SK-N-MC (cell line): ENCODE measurements at regions not wholly inside any gene's neighbourhood (a gene's known extent, or its start where the extent isn't known, plus 50 kb on each side); places are given as distances from the start of the nearest gene placed in this dataset.

Experiments
- DNase-seq: peaks from one replicate; pipeline ENCODE4 v3.0.0-alpha.2; 2011; ENCODE audit warnings: low read depth, low spot score
- H3K27ac ChIP-seq: fragments of 200-600 bp; sonication (generic); 2 replicates; pipeline ENCODE4 v1.5.1; 2016; ENCODE audit warnings: mixed run types
- H3K36me3 ChIP-seq: fragments of 200-600 bp; sonication (generic); 2 replicates; pipeline ENCODE4 v1.6.1; 2017; ENCODE audit warnings: antibody characterized with exemption, low read length, mixed read lengths; ENCODE audit not compliant: insufficient read depth
- H3K4me3 ChIP-seq: fragments of 200-600 bp; sonication (generic); 2 replicates; pipeline ENCODE4 v1.5.1; 2016
- H3K9ac ChIP-seq: fragments of 200-600 bp; sonication (generic); 2 replicates; pipeline ENCODE4 v1.8.0; 2017; ENCODE audit warnings: mixed run types, mixed read lengths; ENCODE audit not compliant: insufficient read length
- H3K9me3 ChIP-seq: fragments of 200-600 bp; sonication (generic); 2 replicates; pipeline ENCODE4 v1.6.1; 2017; ENCODE audit warnings: low read depth, mild to moderate bottlenecking, antibody characterized with exemption, low read length, moderate library complexity, mixed read lengths
- EZH2 ChIP-seq: fragments of 200-600 bp; sonication (generic); IDR thresholded peaks from one replicate; pipeline ENCODE4 v1.6.1; 2017; ENCODE audit warnings: antibody characterized with exemption
- FOXP2 ChIP-seq: optimal IDR thresholded peaks from 2 replicates; pipeline ENCODE3; 2011; ENCODE audit warnings: mild to moderate bottlenecking, moderate library complexity; ENCODE audit not compliant: insufficient read depth; ENCODE audit errors: extremely low read length, control extremely low read depth
- POLR2AphosphoS5 ChIP-seq: IDR thresholded peaks from 2 replicates; pipeline ENCODE4 v1.6.1; 2012; ENCODE audit warnings: mild to moderate bottlenecking, low read depth, low read length, borderline replicate concordance

DNA sequence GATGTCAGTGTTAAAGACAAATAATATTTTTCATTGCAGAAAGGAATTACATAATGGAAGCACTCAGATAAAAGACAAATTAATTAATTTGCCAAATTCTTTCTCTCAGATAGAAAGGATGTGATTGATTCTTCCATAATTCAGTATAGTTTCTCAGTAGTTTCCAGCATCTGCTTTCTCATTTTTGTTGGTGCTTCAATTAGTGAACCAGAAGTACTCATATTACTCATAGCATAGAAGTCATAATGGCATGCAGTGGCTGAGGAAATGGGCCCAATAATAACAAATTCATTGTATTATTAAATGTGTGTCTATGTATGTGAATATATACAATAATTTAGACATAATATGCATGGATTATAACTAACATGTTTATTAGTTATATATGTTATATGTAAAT lies 393.3 kb upstream of the TRAM1L1 start:
- Histone ChIP-seq H3K27ac (no peak overlapping the region), H3K36me3 (no peaks in the 10 kb centered on the region), H3K4me3 (no peak overlapping the region), H3K9ac (no peak overlapping the region), H3K9me3 (no peaks in the 10 kb centered on the region)
- DNase-seq: no peak
- TF ChIP-seq FOXP2 (no peak), POLR2AphosphoS5 (no peak), EZH2 (no peak)

DNA sequence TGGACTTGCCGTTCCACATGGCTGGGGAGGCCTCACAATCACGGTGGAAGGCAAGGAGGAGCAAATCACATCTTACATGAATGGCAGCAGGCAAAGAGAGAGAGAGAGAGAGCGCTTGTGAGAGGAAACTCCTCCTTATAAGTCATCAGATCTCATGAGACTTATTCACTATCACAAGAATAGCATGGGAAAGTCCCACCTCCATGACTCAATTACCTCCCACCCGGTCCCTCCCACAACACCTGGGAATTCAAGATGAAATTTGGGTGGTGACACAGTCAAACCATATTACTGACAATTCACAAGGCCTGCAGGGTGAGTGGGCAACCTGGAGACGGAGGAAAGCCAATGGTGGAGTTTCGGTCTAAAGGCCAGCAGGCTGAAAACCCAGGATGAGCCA lies 394.3 kb upstream of the TRAM1L1 start:
- Histone ChIP-seq H3K9me3 (no peaks in the 10 kb centered on the region), H3K4me3 (no peak overlapping the region), H3K9ac (no peak overlapping the region), H3K27ac (no peak overlapping the region), H3K36me3 (no peaks in the 10 kb centered on the region)
- no peak for DNase-seq
- TF ChIP-seq EZH2 (no peak), FOXP2 (no peak), POLR2AphosphoS5 (no peak)

DNA sequence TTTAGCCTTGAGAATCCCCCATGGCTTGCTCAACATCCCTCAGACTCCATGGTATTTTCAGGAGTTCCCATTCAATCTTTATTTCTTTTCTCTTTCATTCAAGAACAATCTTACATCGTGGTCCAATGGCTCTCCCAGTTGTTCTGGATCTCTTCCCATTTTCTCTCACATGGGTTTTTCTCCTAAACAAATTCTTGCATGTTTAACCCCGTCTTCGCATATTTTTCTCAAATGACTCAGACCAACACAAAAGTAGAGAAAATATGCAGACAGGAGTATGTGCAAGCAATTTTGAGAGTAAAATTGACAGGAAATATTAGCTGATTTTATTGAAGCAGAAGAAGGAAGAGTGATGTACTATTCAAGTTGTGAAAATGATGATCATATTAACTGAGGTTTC lies 396.4 kb upstream of the TRAM1L1 start:
- TF ChIP-seq EZH2 (no peak), FOXP2 (no peak), POLR2AphosphoS5 (no peak)
- Histone ChIP-seq H3K4me3 (no peak overlapping the region), H3K9ac (no peak overlapping the region), H3K36me3 (no peaks in the 10 kb centered on the region), H3K9me3 (no peaks in the 10 kb centered on the region), H3K27ac (no peak overlapping the region)
- no peak for DNase-seq

- H3K4me3 ChIP-seq: no peak overlapping the region
- no peak for TF ChIP-seq FOXP2
- TF ChIP-seq POLR2AphosphoS5: no peak
- no peak for TF ChIP-seq EZH2
- H3K9ac ChIP-seq: no peak overlapping the region
- no peaks in the 10 kb centered on the region for H3K9me3 ChIP-seq
- H3K27ac ChIP-seq: peak overlapping the region; percentile 47; the same call in 1 of the 2 replicates
- H3K36me3 ChIP-seq: no peaks in the 10 kb centered on the region
- no peak for DNase-seq
Measured at GRCh38 chr4:117488692-117489091, 403.3 kb upstream of the TRAM1L1 start.

- Histone ChIP-seq H3K36me3 (no peaks in the 10 kb centered on the region), H3K27ac (peak overlapping the region; percentile 47), H3K9ac (no peak overlapping the region), H3K4me3 (no peak overlapping the region), H3K9me3 (no peaks in the 10 kb centered on the region)
- TF ChIP-seq FOXP2 (peak; percentile 82), POLR2AphosphoS5 (no peak), EZH2 (no peak)
- DNase-seq: no peak
Measured at GRCh38 chr4:117489107-117489506, 403.7 kb upstream of the TRAM1L1 start.

DNA sequence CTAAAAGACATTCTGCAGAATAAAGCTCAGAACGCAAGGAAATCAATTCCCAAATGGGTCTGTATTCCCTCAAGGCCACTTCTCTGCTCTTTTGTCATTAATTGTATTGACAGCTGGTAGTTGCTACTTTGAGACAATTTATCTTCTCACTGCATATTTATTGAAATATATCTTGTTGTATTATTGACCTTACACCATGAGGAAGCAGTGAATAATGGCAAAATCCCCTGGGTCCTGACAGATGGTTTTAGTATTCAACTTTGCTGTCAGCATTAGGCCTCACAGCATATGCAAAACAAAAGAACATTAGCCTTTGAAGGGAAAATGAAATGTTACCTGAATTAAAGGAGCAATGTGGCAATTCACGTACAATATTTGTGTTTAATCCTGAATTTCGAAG lies 406.1 kb upstream of the TRAM1L1 start:
- Histone ChIP-seq H3K27ac (peak overlapping the region; percentile 95), H3K4me3 (peak overlapping the region; percentile 63), H3K36me3 (no peaks in the 10 kb centered on the region), H3K9ac (no peak overlapping the region), H3K9me3 (no peaks in the 10 kb centered on the region)
- TF ChIP-seq FOXP2 (no peak), POLR2AphosphoS5 (no peak), EZH2 (no peak)
- DNase-seq: no peak

DNA sequence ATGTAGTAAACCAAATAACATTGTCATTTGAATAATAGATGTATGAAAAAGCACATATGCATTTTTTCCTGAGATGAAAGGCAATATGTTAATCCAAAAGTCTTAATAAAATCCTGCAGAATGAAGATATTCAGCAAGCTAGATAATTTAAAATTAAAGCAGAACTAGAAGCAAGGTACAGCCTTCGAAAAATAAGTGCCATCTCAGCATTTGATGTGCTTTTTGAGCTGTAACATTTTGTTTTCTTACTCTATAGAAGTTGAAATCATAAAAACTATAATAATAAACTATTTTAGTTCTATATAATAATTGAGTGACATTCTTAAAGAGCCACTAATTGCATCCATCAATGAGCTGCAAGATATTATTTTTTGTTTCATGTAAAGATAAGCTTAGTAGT lies 410.4 kb upstream of the TRAM1L1 start:
- no peak overlapping the region for H3K9ac ChIP-seq
- H3K9me3 ChIP-seq: no peaks in the 10 kb centered on the region
- no peak for TF ChIP-seq POLR2AphosphoS5
- TF ChIP-seq EZH2: no peak
- no peak for TF ChIP-seq FOXP2
- no peak overlapping the region for H3K27ac ChIP-seq
- no peaks in the 10 kb centered on the region for H3K36me3 ChIP-seq
- H3K4me3 ChIP-seq: no peak overlapping the region
- no peak for DNase-seq

DNA sequence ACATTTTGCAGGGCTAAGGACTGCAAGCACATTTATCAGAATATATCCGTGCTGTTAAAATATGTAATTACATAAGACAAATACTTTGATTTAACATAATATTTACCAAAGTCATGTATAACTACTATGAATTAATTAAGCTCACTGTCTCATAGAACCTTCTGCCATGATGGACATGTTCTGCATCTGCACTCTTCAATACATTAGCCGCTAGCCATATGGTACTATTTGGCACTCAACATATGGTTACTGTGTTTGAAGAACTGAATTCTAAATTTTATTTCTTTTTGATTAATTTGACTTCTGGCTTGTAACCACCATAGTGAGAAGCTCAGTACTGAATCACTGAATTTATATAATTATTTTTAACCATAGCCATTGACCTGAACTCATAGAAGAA lies 427.0 kb upstream of the TRAM1L1 start:
- H3K4me3 ChIP-seq: no peak overlapping the region
- H3K27ac ChIP-seq: no peak overlapping the region
- no peak overlapping the region for H3K9ac ChIP-seq

DNA sequence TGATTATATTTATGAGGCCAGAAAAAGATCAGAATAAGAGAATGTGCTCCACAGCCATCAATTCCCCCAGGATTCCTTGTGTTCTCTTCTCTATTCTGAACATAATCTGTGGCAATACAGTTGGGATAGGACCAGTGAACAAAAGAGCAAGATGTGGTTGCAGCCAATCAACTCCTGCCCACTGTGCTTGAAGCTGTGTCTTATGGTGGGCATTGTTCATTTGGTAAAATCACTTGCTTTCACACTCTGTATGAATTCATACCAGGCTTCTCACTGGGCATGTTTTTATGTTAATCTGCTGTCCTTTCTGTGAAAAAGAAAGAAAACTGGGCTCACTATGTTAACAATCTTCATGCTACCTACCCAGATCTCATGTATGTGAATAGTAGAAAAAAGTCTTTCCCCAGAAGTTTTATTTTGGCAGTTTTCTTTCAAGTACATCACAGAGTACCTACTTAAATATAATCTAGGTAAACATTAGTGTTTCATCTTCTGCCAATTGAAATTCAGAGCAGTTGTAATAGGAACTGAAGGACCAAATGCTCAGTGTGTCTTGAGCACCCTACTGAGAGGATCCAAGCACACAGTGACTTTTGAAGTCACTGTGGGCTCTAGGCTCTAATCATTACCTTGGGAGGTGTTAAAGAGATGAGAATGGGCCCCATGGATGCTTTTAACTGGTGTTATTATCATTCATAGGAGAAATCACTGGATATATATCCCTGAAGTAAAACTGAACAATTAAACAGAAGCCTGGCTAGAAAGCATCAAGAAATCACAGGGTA lies 429.2 kb upstream of the TRAM1L1 start:
- Histone ChIP-seq H3K4me3 (no peak overlapping the region), H3K36me3 (no peaks in the 10 kb centered on the region), H3K9ac (no peak overlapping the region), H3K9me3 (peaks cover 3% of the 10 kb centered on the region; the same call in 1 of the 2 replicates), H3K27ac (no peak overlapping the region)
- DNase-seq: no peak
- TF ChIP-seq EZH2 (no peak), POLR2AphosphoS5 (no peak), FOXP2 (no peak)

More for the DNA sequence above, 427.0 kb upstream of the TRAM1L1 start:
- no peak for TF ChIP-seq FOXP2
- TF ChIP-seq POLR2AphosphoS5: no peak
- TF ChIP-seq EZH2: no peak
- DNase-seq: no peak
- Histone ChIP-seq H3K36me3 (no peaks in the 10 kb centered on the region), H3K9me3 (no peaks in the 10 kb centered on the region; the same call in 1 of the 2 replicates)
